DMS 273 (cell line): ENCODE measurements at regions not wholly inside any gene's neighbourhood (a gene's known extent, or its start where the extent isn't known, plus 50 kb on each side); places are given as distances from the start of the nearest gene placed in this dataset.
A peak's percentile ranks its signal among the peaks of the same experiment; 100 is the strongest.

Experiments
- DNase-seq: peaks from one replicate; lab custom pipeline; 2025; ENCODE audit not compliant: unreplicated experiment; lab: John Stamatoyannopoulos, UW

GRCh38 chr22:48640890-48641841, 1186.5 kb downstream of the BRD1 start:
- peak; percentile 39 for DNase-seq

- peak; percentile 79 for DNase-seq
These were observed 1187.6 kb downstream of the BRD1 start for GRCh38 chr22:48639896-48640748.

- DNase-seq, result no peak
These were observed 1188.5 kb downstream of the BRD1 start for GRCh38 chr22:48639021-48639795.

GRCh38 chr22:48637231-48637630, 1190.4 kb downstream of the BRD1 start:
- DNase-seq, result no peak

- DNase-seq, result no peak
These were observed 1190.9 kb downstream of the BRD1 start for GRCh38 chr22:48636746-48637145.

- DNase-seq, result no peak
These were observed 1191.9 kb downstream of the BRD1 start for GRCh38 chr22:48635816-48636215.

GRCh38 chr22:48635031-48635430, 1192.6 kb downstream of the BRD1 start:
- no peak for DNase-seq

GRCh38 chr22:48633996-48634836, 1193.5 kb downstream of the BRD1 start:
- DNase-seq, result no peak

GRCh38 chr22:48632646-48633246, 1194.9 kb downstream of the BRD1 start:
- DNase-seq, result no peak

GRCh38 chr22:48631288-48631863, 1196.3 kb downstream of the BRD1 start:
- DNase-seq, result no peak

- no peak for DNase-seq
These were observed 1196.8 kb downstream of the BRD1 start for GRCh38 chr22:48630848-48631247.

GRCh38 chr22:48630433-48630754, 1197.3 kb downstream of the BRD1 start:
- DNase-seq, result no peak

- no peak for DNase-seq
These were observed 1197.8 kb downstream of the BRD1 start for GRCh38 chr22:48629631-48630432.

- DNase-seq, result no peak
These were observed 1198.7 kb downstream of the BRD1 start for GRCh38 chr22:48628891-48629543.

- no peak for DNase-seq
These were observed 1199.7 kb downstream of the BRD1 start for GRCh38 chr22:48627966-48628365.

- DNase-seq, result no peak
These were observed 1200.5 kb downstream of the BRD1 start for GRCh38 chr22:48627203-48627602.

- DNase-seq, result no peak
These were observed 1203.3 kb downstream of the BRD1 start for GRCh38 chr22:48624401-48624800.

- DNase-seq, result no peak
These were observed 1204.7 kb downstream of the BRD1 start for GRCh38 chr22:48622891-48623545.
